ENCODE measurements at regions not wholly inside any gene's neighbourhood (a gene's known extent, or its start where the extent isn't known, plus 50 kb on each side); places are given as distances from the start of the nearest gene placed in this dataset.

DNA sequence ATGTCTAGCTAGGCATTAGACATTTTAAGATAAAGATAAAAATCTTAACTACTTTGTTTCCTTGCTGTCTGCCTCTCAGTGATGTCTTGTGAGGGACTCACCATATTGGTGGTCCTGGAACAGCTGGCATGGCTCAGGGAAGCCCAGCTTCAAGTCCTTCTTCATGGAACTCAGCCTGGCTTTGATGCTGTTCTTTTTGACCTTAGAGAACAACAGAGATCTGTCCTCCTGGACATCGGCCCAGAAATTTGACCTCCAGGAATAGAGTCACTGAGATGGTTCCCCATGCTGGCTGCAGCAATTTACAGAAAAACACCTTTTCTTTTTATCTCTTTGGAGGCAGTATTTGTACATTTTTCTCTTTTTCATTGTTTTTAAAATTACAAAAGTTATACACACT, 235.5 kb upstream of the WWC1 start:
- H3K4me3 ChIP-seq (ENCODE audit: control insufficient read depth, low read depth, low read length): no peak overlapping the region
- TF ChIP-seq, protein P1, sequence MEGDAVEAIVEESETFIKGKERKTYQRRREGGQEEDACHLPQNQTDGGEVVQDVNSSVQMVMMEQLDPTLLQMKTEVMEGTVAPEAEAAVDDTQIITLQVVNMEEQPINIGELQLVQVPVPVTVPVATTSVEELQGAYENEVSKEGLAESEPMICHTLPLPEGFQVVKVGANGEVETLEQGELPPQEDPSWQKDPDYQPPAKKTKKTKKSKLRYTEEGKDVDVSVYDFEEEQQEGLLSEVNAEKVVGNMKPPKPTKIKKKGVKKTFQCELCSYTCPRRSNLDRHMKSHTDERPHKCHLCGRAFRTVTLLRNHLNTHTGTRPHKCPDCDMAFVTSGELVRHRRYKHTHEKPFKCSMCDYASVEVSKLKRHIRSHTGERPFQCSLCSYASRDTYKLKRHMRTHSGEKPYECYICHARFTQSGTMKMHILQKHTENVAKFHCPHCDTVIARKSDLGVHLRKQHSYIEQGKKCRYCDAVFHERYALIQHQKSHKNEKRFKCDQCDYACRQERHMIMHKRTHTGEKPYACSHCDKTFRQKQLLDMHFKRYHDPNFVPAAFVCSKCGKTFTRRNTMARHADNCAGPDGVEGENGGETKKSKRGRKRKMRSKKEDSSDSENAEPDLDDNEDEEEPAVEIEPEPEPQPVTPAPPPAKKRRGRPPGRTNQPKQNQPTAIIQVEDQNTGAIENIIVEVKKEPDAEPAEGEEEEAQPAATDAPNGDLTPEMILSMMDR (conservative IDR thresholded peaks at IDR 0.05; ENCODE audit: control insufficient read depth, insufficient read depth, low read depth, low read length): no peak

DNA sequence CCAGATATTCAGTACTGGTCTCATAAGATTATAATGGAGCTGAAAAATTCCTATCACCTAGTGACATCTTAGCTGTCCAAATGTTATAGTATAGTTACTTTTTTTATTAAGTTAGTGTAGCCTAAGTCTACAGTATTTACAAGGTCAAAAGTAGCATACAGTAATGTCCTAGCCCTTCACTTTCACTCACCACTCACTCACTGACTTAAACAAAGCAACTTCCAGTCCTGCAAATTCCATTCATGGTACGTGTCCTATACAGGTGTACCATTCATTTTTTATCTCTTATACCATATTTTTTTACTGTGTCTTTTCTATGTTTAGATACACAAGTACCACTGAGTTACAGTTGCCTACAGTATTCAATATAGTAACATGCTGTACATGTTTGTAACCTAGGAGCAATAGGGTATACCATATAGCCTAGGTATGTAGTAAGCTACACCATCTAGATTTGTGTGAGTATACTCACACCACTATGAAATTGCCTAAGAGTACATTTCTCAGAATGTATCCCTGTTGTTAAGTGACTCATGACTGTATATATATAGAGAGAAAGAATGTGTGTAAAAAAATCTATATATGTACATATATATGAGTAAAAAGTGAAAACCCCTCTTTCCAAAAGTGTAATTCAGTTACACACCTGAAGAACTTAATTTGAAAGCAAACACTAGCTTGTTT, 234.8 kb upstream of the WWC1 start:
- H3K4me3 ChIP-seq (ENCODE audit: control insufficient read depth, low read depth, low read length): no peak overlapping the region
- DNase-seq (ENCODE audit: low read depth): no peak
- TF ChIP-seq, protein P1 (conservative IDR thresholded peaks at IDR 0.05; ENCODE audit: control insufficient read depth, insufficient read depth, low read depth, low read length): no peak

More for the DNA sequence above, 235.5 kb upstream of the WWC1 start:
- DNase-seq (ENCODE audit: low read depth): no peak

DNA sequence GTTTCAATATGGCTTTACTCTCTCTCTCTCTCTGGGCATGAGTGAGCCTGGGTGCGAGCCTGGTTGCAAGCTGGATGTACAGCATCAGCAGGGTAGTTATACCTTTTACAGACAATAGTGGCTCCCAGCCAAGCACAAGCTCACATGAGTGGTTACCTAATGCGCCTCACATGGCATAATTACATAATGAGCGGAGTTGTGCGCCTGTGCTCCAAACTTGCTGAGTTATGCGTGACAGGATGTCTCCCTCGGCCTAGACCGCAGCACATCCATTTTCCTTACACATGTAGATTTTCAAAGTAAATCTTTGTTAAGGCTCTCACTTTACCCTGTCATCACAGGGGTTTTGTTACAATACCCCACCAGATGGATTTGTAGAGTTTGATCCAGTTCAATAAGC, 233.5 kb upstream of the WWC1 start:
- TF ChIP-seq, protein P1 (conservative IDR thresholded peaks at IDR 0.05; ENCODE audit: control insufficient read depth, insufficient read depth, low read depth, low read length): no peak
- H3K4me3 ChIP-seq (ENCODE audit: control insufficient read depth, low read depth, low read length): no peak overlapping the region
- no peak for DNase-seq (ENCODE audit: low read depth)

DNA sequence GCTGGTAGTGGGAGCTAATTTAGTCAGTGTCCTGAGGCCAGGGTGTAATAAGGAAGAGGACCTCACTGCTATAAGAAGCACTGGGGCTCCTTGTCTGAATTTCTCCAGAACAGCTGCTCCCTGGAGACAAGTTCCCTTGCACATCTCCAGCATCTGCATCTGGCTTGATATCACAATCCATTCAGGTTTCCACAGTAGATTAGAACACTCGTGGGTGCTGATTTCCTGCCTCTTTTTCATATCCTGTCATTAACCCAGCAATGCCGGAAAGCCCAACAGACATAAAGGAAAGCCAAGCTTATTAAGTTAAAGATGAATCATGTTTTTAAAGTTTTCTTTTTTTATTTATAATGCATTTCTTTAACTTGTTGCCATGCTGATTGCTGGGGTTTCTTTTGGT, 232.3 kb upstream of the WWC1 start:
- H3K4me3 ChIP-seq (ENCODE audit: control insufficient read depth, low read depth, low read length): no peak overlapping the region
- no peak for DNase-seq (ENCODE audit: low read depth)
- TF ChIP-seq, protein P1 (conservative IDR thresholded peaks at IDR 0.05; ENCODE audit: control insufficient read depth, insufficient read depth, low read depth, low read length): no peak

DNA sequence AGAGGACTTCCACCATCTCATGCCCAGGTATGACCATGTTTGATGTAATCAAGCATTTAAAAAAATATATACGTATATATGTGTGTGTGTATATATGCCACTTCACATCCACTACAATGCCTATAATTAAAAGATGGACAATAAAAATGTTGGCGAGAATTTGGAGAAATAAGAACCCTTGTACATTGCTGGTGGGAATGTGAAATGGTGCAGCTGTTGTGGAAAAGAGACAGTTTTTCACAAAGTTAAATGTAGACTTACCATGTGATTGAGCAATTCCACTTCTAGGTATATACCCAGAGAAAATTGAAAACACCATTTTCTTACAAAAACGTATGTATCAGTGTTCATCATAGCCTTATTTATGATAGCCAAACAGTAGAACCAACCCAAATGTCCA, 229.2 kb upstream of the WWC1 start:
- DNase-seq (ENCODE audit: low read depth): no peak
- TF ChIP-seq, protein P1 (conservative IDR thresholded peaks at IDR 0.05; ENCODE audit: control insufficient read depth, insufficient read depth, low read depth, low read length): no peak
- no peak overlapping the region for H3K4me3 ChIP-seq (ENCODE audit: control insufficient read depth, low read depth, low read length)

DNA sequence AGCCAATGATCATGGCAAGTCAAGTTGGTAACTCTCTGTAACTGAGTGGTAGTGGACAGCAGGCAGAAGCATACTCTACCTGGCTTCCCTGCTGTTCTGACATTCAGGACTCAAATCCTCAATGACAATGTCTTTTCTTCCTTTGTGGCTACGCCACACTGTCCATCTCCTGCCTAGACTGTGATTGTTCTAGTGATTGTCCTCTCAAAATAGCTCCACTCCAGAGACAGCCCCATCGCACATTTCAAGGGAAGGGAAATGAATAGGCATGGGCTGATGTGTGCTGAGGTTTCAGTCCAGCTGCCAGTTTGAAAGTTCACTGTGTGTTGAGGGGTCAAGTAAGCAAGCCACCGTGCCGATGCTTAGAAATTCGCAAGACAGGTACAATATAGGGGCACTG, 227.0 kb upstream of the WWC1 start:
- TF ChIP-seq, protein P1 (conservative IDR thresholded peaks at IDR 0.05; ENCODE audit: control insufficient read depth, insufficient read depth, low read depth, low read length): no peak
- H3K4me3 ChIP-seq (ENCODE audit: control insufficient read depth, low read depth, low read length): no peak overlapping the region
- no peak for DNase-seq (ENCODE audit: low read depth)
